ENCODE measurements at regions not wholly inside any gene's neighbourhood (a gene's known extent, or its start where the extent isn't known, plus 50 kb on each side); places are given as distances from the start of the nearest gene placed in this dataset.

GRCh38 chr10:9097206-9097990 lies 1042.9 kb downstream of the GATA3 start:
- H3K27ac ChIP-seq (ENCODE audit: low read depth in 2 of 2, low read length in 2 of 2), result no peak overlapping the region
- TF ChIP-seq, protein P1, sequence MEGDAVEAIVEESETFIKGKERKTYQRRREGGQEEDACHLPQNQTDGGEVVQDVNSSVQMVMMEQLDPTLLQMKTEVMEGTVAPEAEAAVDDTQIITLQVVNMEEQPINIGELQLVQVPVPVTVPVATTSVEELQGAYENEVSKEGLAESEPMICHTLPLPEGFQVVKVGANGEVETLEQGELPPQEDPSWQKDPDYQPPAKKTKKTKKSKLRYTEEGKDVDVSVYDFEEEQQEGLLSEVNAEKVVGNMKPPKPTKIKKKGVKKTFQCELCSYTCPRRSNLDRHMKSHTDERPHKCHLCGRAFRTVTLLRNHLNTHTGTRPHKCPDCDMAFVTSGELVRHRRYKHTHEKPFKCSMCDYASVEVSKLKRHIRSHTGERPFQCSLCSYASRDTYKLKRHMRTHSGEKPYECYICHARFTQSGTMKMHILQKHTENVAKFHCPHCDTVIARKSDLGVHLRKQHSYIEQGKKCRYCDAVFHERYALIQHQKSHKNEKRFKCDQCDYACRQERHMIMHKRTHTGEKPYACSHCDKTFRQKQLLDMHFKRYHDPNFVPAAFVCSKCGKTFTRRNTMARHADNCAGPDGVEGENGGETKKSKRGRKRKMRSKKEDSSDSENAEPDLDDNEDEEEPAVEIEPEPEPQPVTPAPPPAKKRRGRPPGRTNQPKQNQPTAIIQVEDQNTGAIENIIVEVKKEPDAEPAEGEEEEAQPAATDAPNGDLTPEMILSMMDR (IDR thresholded peaks at IDR 0.05; ENCODE audit: borderline replicate concordance, extremely low read depth, insufficient read depth), result no peak
- FAIRE-seq (peak; percentile 37), DNase-seq (no peak)
- no peak overlapping the region for H3K4me3 ChIP-seq (ENCODE audit: low read length in 3 of 3)
- H3K4me1 ChIP-seq (ENCODE audit: control insufficient read depth in 2 of 3, insufficient read depth in 2 of 3, low read depth in 1 of 3, low read length in 3 of 3), result no peaks in the 10 kb centered on the region
- H3K36me3 ChIP-seq (ENCODE audit: control insufficient read depth in 2 of 3, insufficient read depth in 3 of 3, low read length in 3 of 3), result no peaks in the 10 kb centered on the region
- H3K9me3 ChIP-seq (ENCODE audit: control insufficient read depth in 2 of 3, insufficient read depth in 1 of 3, low read length in 3 of 3), result no peaks in the 10 kb centered on the region
- intact Hi-C loops (cut with DNase I), result no loop called here
- H3K27me3 ChIP-seq (ENCODE audit: control insufficient read depth, insufficient read depth, low read length), result no peaks in the 10 kb centered on the region
- H3K9ac ChIP-seq (ENCODE audit: low read length in 3 of 3), result no peak overlapping the region

- Histone ChIP-seq H3K4me3 (ENCODE audit: low read length in 3 of 3) (no peak overlapping the region), H3K4me1 (ENCODE audit: control insufficient read depth in 2 of 3, insufficient read depth in 2 of 3, low read depth in 1 of 3, low read length in 3 of 3) (no peaks in the 10 kb centered on the region), H3K27ac (ENCODE audit: low read depth in 2 of 2, low read length in 2 of 2) (no peak overlapping the region), H3K27me3 (ENCODE audit: control insufficient read depth, insufficient read depth, low read length) (no peaks in the 10 kb centered on the region), H3K36me3 (ENCODE audit: control insufficient read depth in 2 of 3, insufficient read depth in 3 of 3, low read length in 3 of 3) (no peaks in the 10 kb centered on the region), H3K9me3 (ENCODE audit: control insufficient read depth in 2 of 3, insufficient read depth in 1 of 3, low read length in 3 of 3) (no peaks in the 10 kb centered on the region), H3K9ac (ENCODE audit: low read length in 3 of 3) (no peak overlapping the region)
- FAIRE-seq, result no peak
- TF ChIP-seq, protein P1 (IDR thresholded peaks at IDR 0.05; ENCODE audit: borderline replicate concordance, extremely low read depth, insufficient read depth), result no peak
- DNase-seq, result no peak
- intact Hi-C loops (cut with DNase I), result no loop called here
These were observed 1043.5 kb downstream of the GATA3 start for GRCh38 chr10:9097991-9098306.

DNA sequence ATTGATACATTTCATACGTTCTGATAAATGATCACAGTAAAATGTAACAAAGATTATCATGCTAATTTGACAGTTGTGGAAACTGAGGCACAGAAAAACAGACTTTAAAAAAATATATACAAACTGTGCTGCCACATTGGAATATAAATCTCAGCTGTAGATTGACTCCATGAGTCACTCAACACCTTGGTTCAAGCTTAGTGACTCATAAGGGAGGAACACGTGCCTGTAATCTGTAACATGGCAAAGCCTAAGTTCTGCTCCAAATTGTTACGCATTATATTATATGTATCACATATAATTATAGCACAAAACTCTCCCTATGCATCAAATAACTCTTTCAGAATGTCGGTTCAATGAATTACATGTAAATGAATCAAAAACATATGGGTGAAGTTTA lies 1047.5 kb downstream of the GATA3 start:
- Histone ChIP-seq H3K9ac (ENCODE audit: low read length in 3 of 3) (no peak overlapping the region), H3K4me3 (ENCODE audit: low read length in 3 of 3) (no peak overlapping the region), H3K9me3 (ENCODE audit: control insufficient read depth in 2 of 3, insufficient read depth in 1 of 3, low read length in 3 of 3) (no peaks in the 10 kb centered on the region), H3K27me3 (ENCODE audit: control insufficient read depth, insufficient read depth, low read length) (no peaks in the 10 kb centered on the region), H3K36me3 (ENCODE audit: control insufficient read depth in 2 of 3, insufficient read depth in 3 of 3, low read length in 3 of 3) (no peaks in the 10 kb centered on the region), H3K27ac (ENCODE audit: low read depth in 2 of 2, low read length in 2 of 2) (no peak overlapping the region), H3K4me1 (ENCODE audit: control insufficient read depth in 2 of 3, insufficient read depth in 2 of 3, low read depth in 1 of 3, low read length in 3 of 3) (no peaks in the 10 kb centered on the region)
- intact Hi-C loops (cut with DNase I), result no loop called here
- TF ChIP-seq, protein P1 (IDR thresholded peaks at IDR 0.05; ENCODE audit: borderline replicate concordance, extremely low read depth, insufficient read depth), result no peak
- DNase-seq (no peak), FAIRE-seq (no peak)

DNA sequence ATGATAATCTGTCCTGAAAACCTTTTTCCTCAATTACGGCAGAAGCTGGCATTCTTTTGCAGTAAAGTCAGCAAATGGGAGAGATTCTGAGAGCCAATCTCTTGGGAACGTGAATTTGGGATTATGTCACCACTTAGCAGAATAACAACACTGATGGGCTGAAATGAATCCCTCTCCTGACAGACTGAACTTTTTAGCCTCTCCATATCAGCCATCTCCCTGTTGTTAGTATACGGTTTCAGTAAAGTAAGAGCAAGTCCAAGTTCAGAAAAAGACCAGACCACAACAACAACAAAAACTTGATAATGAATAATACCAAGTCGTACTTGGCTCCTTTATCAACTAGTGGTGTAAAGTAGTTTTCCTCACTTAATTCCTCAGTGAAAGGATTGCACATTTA lies 1048.8 kb downstream of the GATA3 start:
- FAIRE-seq, result no peak
- TF ChIP-seq, protein P1 (IDR thresholded peaks at IDR 0.05; ENCODE audit: borderline replicate concordance, extremely low read depth, insufficient read depth), result no peak
- H3K36me3 ChIP-seq (ENCODE audit: control insufficient read depth in 2 of 3, insufficient read depth in 3 of 3, low read length in 3 of 3), result no peaks in the 10 kb centered on the region
- no peaks in the 10 kb centered on the region for H3K27me3 ChIP-seq (ENCODE audit: control insufficient read depth, insufficient read depth, low read length)
- no peak overlapping the region for H3K27ac ChIP-seq (ENCODE audit: low read depth in 2 of 2, low read length in 2 of 2)
- DNase-seq, result no peak
- intact Hi-C loops (cut with DNase I), result no loop called here
- no peak overlapping the region for H3K9ac ChIP-seq (ENCODE audit: low read length in 3 of 3)
- H3K9me3 ChIP-seq (ENCODE audit: control insufficient read depth in 2 of 3, insufficient read depth in 1 of 3, low read length in 3 of 3), result no peaks in the 10 kb centered on the region
- H3K4me3 ChIP-seq (ENCODE audit: low read length in 3 of 3), result no peak overlapping the region
- H3K4me1 ChIP-seq (ENCODE audit: control insufficient read depth in 2 of 3, insufficient read depth in 2 of 3, low read depth in 1 of 3, low read length in 3 of 3), result no peaks in the 10 kb centered on the region

Data from kidney (tissue), 13 donors.